DND-41 (cell line): ENCODE measurements at regions not wholly inside any gene's neighbourhood (a gene's known extent, or its start where the extent isn't known, plus 50 kb on each side); places are given as distances from the start of the nearest gene placed in this dataset.

ENCODE experiments used
- EZH2 ChIP-seq: IDR thresholded peaks from 3 replicates; pipeline ENCODE4 v1.6.1; 2012; ENCODE audit warnings: borderline replicate concordance, low read depth, mild to moderate bottlenecking, moderate library complexity, low read length, inconsistent platforms; ENCODE audit not compliant: severe bottlenecking
- TF ChIP-seq, protein P1 (sequence below): IDR thresholded peaks from 2 replicates; pipeline ENCODE4 v1.5.1; 2012; ENCODE audit warnings: borderline replicate concordance, low read length, moderate library complexity, mild to moderate bottlenecking; ENCODE audit not compliant: poor library complexity, severe bottlenecking; ENCODE audit errors: extremely low read depth

GRCh38 chr10:28906934-28907333 lies 229.6 kb downstream of the BAMBI start:
- TF ChIP-seq EZH2 = no peak
- TF ChIP-seq, protein P1, sequence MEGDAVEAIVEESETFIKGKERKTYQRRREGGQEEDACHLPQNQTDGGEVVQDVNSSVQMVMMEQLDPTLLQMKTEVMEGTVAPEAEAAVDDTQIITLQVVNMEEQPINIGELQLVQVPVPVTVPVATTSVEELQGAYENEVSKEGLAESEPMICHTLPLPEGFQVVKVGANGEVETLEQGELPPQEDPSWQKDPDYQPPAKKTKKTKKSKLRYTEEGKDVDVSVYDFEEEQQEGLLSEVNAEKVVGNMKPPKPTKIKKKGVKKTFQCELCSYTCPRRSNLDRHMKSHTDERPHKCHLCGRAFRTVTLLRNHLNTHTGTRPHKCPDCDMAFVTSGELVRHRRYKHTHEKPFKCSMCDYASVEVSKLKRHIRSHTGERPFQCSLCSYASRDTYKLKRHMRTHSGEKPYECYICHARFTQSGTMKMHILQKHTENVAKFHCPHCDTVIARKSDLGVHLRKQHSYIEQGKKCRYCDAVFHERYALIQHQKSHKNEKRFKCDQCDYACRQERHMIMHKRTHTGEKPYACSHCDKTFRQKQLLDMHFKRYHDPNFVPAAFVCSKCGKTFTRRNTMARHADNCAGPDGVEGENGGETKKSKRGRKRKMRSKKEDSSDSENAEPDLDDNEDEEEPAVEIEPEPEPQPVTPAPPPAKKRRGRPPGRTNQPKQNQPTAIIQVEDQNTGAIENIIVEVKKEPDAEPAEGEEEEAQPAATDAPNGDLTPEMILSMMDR = no peak
